Right lobe of liver (tissue), 6 donors: ENCODE measurements at regions not wholly inside any gene's neighbourhood (a gene's known extent, or its start where the extent isn't known, plus 50 kb on each side); places are given as distances from the start of the nearest gene placed in this dataset.

ENCODE experiments used
- ATAC-seq, 4 donors: fragments of 200-7000 bp; cut with Tn5 transposase; one replicate each; pipeline ENCODE4 v1.9.1; 2020; ENCODE audit warnings: mild to moderate bottlenecking in 4 of 4, moderate library complexity in 4 of 4
- DNase-seq, 3 donors: peaks; one replicate each; pipeline ENCODE4 v3.0.0-alpha.2; 2020
- H3K27ac ChIP-seq, 3 donors: fragments of 200-600 bp; one replicate each; pipeline ENCODE4 v1.8.0; 2022
- H3K27me3 ChIP-seq, 2 donors: fragments of 200-600 bp; one replicate each; pipeline ENCODE4 v1.8.0; 2022
- H3K36me3 ChIP-seq, 4 donors: fragments of 200-600 bp; sonication (generic) in 1 of 4; one replicate each; pipeline versions ENCODE4 v1.5.1 to v1.8.0; 2017 to 2022; ENCODE audit warnings: control low read depth in 1 of 4
- H3K4me1 ChIP-seq, 4 donors: fragments of 200-600 bp; sonication (generic) in 1 of 4; one replicate each; pipeline versions ENCODE4 v1.5.1 to v1.8.0; 2017 to 2022; ENCODE audit warnings: control low read depth in 1 of 4
- H3K4me3 ChIP-seq, 3 donors: fragments of 200-600 bp; one replicate each; pipeline ENCODE4 v1.8.0; 2022
- H3K9me3 ChIP-seq, 4 donors: fragments of 200-600 bp; sonication (generic) in 1 of 4; one replicate each; pipeline versions ENCODE4 v1.5.1 to v1.8.0; 2017 to 2022; ENCODE audit warnings: control low read depth in 1 of 4
- POLR2A ChIP-seq: fragments of 450-650 bp; IDR thresholded peaks from one replicate; pipeline ENCODE4 v1.6.1; 2017; ENCODE audit warnings: antibody characterized with exemption, mild to moderate bottlenecking
- WGBS: methylation state at CpG from one replicate; pipeline ENCODE4 v1.1.6; 2018; ENCODE audit warnings: low coverage, low lambda C conversion rate; ENCODE audit not compliant: insufficient coverage; ENCODE audit errors: missing lambda C conversion rate; 5-methylcytosine and 5-hydroxymethylcytosine counted together
- intact Hi-C, 2 donors: fragments of 100-400 bp; cut with DNase I; formaldehyde crosslinking; loops; one replicate each; pipeline versions ENCODE4 v1.11.2 to v1.14.1; 2022
- TF ChIP-seq, protein P1 (sequence below), 4 donors: fragments of 200-600 bp in 3 of 4; fragments of 450-650 bp in 1 of 4; IDR thresholded peaks; one replicate each; pipeline versions ENCODE4 v1.5.1 to v1.8.0; 2016 to 2022; ENCODE audit warnings: antibody characterized with exemption in 4 of 4, mild to moderate bottlenecking in 2 of 4
- donor health status: DM: no; HTN: yes; CAD: no.
- donor health status: DM: no; HTN: no; CAD: no.
- donor health status: DM: no; HTN: no; CAD: no.
- donor health status: DM: no; HTN: yes; CAD: no.
- donor health status: DM: no; HTN: yes; CAD: no.

DNA sequence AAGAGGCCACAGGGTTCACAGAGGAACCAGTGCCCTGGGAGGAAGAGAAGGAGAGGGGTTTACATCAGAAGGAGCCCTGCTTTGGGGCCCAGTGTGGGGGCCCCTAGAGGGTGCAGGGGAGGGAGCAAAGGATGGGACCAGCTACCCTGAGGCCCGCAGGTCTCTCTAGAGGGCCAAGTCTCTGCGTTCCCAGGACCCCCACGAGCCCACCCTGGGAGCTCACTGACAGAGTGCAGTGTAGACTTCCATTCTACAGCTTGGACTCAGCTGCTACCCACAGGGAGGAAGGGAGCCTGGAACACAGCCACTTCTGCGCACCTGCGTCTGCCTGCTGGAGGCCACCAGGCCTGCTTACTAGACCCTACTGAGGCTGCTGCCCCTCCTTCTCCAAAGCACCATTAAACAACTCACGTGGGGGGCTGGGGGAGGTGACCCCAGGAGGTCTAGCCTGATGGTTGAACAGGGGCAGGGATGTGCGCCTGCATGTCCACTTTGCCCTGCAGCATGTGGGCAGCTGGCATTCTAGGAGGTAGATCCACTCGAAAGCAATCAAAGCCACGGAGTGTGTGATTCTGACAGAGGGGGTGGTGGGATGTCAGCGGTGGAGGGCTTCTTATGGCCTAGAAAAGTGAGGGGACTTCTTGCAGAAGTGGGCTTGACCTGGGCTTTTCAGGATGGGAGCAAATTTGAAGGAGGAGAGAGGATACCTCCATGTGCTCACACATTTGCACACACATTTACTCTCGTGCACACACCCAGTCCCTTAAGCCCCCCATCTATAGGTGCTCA, 90.2 kb downstream of the ZFP36L2 start:
- H3K27me3 ChIP-seq: no peaks in the 10 kb centered on the region
- WGBS: 53% methylated on average over 4 of the region's 11 CpGs
- TF ChIP-seq, protein P1, sequence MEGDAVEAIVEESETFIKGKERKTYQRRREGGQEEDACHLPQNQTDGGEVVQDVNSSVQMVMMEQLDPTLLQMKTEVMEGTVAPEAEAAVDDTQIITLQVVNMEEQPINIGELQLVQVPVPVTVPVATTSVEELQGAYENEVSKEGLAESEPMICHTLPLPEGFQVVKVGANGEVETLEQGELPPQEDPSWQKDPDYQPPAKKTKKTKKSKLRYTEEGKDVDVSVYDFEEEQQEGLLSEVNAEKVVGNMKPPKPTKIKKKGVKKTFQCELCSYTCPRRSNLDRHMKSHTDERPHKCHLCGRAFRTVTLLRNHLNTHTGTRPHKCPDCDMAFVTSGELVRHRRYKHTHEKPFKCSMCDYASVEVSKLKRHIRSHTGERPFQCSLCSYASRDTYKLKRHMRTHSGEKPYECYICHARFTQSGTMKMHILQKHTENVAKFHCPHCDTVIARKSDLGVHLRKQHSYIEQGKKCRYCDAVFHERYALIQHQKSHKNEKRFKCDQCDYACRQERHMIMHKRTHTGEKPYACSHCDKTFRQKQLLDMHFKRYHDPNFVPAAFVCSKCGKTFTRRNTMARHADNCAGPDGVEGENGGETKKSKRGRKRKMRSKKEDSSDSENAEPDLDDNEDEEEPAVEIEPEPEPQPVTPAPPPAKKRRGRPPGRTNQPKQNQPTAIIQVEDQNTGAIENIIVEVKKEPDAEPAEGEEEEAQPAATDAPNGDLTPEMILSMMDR (IDR thresholded peaks at IDR 0.05): no peak
- no peak for TF ChIP-seq POLR2A
- ATAC-seq: no peak
- H3K9me3 ChIP-seq: no peaks in the 10 kb centered on the region
- H3K4me1 ChIP-seq: no peaks in the 10 kb centered on the region
- intact Hi-C loops: loop anchor here in 1 of 2 donors (10.0 kb wide), 1 partner anchor 161 kb away; no protein-coding TSS in a partner anchor
- no peak overlapping the region for H3K27ac ChIP-seq
- H3K4me3 ChIP-seq: no peak overlapping the region
- no peaks in the 10 kb centered on the region for H3K36me3 ChIP-seq
- DNase-seq: no peak

DNA sequence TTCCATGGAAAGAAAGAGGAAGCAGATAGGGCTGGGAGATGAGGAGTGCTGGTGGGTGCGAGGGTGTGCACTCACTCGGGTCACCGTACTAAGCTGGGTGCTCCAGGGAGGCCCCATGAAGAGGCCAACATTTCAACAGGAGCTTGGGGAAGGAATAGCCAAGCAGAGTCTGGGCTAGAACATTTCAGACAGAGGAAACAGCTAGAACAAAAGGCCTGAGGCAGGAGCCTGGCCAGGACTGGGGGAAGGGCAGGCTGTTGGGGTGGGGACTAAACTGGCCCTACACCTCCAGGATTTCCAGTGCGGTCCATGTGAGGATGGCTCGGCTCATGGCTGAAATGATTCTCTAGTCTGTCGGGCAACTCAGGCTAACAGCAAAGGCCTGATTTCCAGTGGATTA, 90.8 kb downstream of the ZFP36L2 start:
- Histone ChIP-seq H3K9me3 (no peaks in the 10 kb centered on the region), H3K4me3 (no peak overlapping the region), H3K4me1 (no peaks in the 10 kb centered on the region), H3K27ac (no peak overlapping the region), H3K36me3 (no peaks in the 10 kb centered on the region), H3K27me3 (no peaks in the 10 kb centered on the region)
- intact Hi-C loops: loop anchor here in 1 of 2 donors (10.0 kb wide), 1 partner anchor 161 kb away; no protein-coding TSS in a partner anchor
- TF ChIP-seq, protein P1 (IDR thresholded peaks at IDR 0.05): no peak
- TF ChIP-seq POLR2A: no peak
- 55% methylated on average over 6 of the region's 6 CpGs for WGBS
- ATAC-seq (no peak), DNase-seq (no peak)

DNA sequence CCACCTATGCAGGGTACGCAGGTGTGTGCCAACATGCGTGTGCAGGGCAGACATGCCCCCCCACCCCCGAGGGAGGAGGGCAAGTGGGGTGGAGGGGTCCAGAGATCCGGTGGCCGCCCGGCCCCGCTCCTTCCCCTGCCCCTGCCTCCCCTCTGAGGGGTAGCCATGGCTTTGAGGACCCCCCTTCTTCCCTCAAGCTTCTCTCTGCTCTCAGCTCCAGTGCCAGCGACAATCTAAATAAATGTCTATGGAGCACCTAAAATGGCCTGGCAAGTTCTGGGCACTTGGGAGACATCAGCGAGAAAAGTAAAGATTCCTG, 91.9 kb downstream of the ZFP36L2 start:
- H3K27ac ChIP-seq: peak overlapping the region in 2 of 3 donors; percentile 18 to 22
- 100% methylated on average over 2 of the region's 9 CpGs for WGBS
- DNase-seq: no peak
- no peak for TF ChIP-seq POLR2A
- TF ChIP-seq, protein P1 (IDR thresholded peaks at IDR 0.05): no peak
- ATAC-seq: no peak
- no peaks in the 10 kb centered on the region for H3K9me3 ChIP-seq
- H3K4me3 ChIP-seq: no peak overlapping the region
- no peaks in the 10 kb centered on the region for H3K36me3 ChIP-seq
- no peaks in the 10 kb centered on the region for H3K27me3 ChIP-seq
- no peaks in the 10 kb centered on the region for H3K4me1 ChIP-seq
- intact Hi-C loops: loop anchor here in 1 of 2 donors (10.0 kb wide), 1 partner anchor 160 kb away; no protein-coding TSS in a partner anchor

DNA sequence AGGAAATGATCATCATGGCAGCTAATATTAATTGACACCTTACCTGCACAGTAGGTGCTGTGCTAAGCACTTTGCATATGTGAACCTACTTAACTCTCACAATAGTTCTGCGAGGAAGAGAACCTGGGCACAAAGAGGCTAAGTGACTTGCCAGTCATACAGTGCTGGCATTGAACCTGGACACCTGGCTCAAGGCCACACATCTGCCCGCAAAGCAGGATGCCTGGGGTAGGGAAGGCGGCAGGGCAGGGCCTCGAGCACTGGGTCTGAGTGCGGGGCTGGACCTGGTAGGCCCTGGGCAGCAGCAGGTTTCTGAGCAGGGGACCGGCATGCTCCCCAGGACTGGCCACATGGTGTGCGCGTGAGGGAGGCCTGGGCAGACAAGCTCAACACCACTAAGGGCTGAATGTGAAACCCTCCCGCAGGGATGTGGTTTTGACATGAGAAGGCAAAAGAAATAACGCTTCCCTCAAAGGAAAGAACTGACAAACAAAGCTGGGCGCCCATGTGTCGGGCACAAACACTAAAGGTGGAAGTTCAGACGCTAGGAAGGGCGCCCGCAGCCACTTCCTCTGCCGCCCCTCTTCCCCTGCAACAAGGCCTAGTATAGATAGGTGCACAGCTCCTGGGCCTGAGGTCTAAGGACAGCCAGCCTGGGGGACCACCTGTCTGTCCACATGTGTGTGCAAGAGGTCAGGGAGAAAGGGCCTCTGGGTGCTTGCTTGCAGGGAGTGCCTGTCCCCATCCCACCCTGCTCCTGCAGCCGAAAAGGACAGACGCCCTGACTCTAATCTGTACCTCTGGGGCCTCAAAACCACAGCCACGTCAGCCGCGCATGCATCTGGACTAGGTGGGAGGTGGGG, 92.5 kb downstream of the ZFP36L2 start:
- H3K4me1 ChIP-seq: no peaks in the 10 kb centered on the region
- DNase-seq: peak in 2 of 3 donors; percentile 51 to 68
- ATAC-seq: peak; percentile 4 to 30 (median 10)
- peak overlapping the region in 2 of 3 donors; percentile 18 to 63 for H3K27ac ChIP-seq
- TF ChIP-seq, protein P1 (IDR thresholded peaks at IDR 0.05): no peak
- TF ChIP-seq POLR2A: no peak
- no peaks in the 10 kb centered on the region for H3K9me3 ChIP-seq
- WGBS: 32% methylated on average over 7 of the region's 21 CpGs
- H3K27me3 ChIP-seq: no peaks in the 10 kb centered on the region
- H3K36me3 ChIP-seq: no peaks in the 10 kb centered on the region
- intact Hi-C loops: loop anchor here in 1 of 2 donors (10.0 kb wide), 1 partner anchor 159 kb away; no protein-coding TSS in a partner anchor
- H3K4me3 ChIP-seq: no peak overlapping the region
